HG02981 (cell line): ENCODE measurements at regions not wholly inside any gene's neighbourhood (a gene's known extent, or its start where the extent isn't known, plus 50 kb on each side); places are given as distances from the start of the nearest gene placed in this dataset.
"Not testable (repeated sequence)": the region's sequence is repeated elsewhere in the genome, so short reads cannot be mapped to it uniquely, and the experiment has no call there.

Source experiments
- ATAC-seq: cut with Tn5 transposase; IDR thresholded peaks from one replicate; pipeline ENCODE4 v1.9.1; 2021; ENCODE audit warnings: mild to moderate bottlenecking, moderate library complexity; ENCODE audit not compliant: unreplicated experiment

DNA sequence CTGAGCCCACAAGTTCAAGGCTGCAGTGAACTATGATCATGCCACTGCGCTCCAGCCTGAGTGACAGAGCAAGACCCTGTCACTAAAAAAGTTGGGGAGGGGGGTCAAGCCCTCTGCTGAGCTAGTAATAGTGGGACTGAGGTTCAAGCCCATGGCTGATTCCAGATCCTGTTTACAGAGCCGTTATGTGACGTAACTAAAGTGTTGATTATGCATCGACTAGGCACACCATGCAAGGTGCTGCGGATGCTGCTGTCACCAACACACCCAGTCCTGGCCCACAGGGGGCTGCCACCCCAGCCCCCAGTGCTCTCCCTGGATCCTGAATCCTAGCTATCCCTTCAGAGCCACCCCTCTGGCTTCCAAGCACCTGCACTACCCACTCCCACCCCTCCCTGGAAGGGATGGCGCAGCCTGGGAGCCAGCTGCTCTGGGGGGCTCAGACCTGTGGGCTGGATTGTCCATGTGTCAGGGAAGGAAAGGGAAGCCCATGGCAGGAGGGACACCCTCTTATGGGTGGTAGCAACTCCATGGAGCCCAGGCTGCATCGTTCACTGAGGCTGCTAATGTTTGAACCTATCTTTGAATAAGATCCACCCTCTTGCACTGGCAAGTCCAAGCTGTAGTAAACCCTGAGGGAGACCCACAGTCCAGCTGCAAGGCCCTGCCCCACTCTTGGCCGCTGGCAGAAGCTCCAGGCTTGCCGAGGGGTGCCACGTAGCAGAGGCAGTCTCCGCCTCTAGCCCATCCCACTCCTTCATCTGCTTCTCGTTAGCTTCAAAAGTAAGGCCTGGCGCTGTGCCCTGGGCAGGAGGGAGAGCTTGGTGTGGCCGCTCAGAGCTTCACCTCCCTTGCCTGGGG lies 95.0 kb downstream of the SNX5 start:
- no peak for ATAC-seq

DNA sequence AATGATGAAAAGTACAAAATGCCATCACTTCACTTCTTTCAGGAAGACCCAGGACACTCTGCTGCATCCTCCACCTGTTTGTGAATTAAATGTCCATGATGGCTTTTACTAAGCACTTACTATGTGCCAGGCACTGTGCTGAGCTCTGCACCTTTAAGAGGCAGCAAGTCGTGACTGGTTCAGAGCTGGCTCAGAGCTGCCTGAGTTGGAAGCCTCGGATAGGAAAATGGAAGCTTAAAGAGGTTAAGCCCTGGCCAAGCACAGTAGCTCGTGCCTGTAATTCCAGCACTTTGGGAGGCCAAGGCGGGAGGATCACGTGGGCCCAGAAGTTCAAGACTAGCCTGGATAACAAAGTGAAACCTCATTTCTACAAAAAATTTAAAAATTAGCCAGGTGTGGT lies 95.6 kb downstream of the SNX5 start:
- no peak for ATAC-seq

DNA sequence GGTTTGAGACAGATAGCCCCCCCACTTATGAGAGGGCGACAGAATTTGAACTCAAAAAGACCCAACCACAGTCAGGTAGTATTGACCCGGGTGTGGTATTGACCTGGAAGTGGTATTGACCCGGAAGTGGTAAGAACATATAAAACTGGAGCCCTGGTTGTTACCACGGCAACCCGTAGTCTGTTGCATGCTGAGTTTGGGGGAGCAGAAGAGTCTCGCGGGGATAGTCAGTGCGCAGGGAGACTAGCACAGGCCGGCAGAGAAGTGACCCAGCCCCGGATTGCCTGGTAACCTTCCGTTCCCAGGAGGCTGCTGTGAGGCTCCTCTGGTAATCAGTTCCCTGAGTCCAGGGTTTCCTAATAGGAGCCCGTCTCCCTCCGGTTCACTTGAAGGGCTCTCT lies 96.2 kb downstream of the SNX5 start:
- ATAC-seq = no peak

DNA sequence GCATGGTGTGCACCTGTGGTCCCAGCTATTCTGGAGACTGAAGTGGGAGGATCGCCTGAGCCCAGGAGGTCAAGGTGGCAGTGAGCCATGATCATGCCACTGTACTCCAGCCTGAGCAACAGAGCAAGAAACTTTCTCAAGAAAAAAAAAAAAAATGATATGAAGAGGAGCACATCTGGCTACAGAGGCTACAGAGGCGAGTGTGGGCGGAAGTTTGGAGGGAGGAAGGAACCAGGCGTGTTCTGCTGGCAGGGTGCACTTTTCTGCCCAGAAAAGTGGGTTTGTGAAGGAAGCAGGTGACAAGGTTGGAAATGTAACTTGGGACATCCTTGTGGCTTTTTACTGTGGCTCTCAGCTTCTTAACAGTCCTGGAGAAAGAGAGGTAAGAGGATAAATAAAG lies 96.7 kb downstream of the SNX5 start:
- ATAC-seq = no peak

DNA sequence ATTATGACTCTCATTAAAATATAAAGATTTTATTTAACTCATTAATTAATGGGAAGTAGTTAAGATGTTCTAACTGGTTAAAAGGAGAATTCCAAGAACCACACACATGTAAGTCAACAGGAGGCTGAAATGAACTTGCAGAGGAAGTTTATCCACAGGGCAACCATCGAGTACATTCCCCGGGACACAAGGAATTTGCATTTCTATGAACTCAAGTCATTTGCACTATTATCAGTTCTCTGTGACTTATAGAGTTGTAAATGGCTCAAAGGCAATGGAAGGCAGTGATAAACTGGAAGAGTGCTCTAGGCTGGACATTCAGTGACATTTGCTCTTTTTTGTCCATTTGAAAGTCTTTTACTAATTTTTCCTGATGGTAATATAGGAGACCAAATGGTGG lies 97.4 kb downstream of the SNX5 start:
- ATAC-seq = no peak

DNA sequence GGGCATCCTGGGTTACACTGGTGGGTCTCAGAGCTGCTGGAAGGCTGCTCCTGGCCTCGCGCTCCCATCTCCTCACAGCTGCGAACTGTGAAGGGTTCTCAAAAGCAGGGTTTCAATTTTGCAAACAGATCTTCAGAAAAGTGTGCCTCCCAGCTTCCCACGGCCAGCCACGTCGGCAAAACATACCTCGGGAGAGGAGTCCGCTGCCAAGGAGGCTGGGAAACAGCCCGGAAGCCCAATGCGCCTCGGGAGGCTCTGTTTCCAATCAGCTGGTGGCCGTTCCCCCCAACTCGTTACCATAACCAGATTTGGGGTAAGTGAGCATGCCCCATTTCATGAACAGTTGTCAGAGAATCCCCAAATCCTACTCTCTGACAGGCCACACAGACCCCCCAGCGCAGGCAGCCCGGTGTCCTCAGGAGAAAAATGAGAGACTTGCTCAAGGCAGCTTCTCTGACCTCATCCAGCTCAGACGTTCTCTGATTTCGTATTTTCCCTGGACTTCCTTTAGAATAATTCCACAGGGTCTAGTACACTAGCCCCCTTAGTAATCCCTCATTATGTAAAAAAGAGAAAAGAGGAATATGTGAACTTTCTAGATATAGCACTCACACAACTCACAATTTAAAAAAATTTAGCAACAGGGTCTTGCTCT lies 98.4 kb downstream of the SNX5 start:
- ATAC-seq = no peak

DNA sequence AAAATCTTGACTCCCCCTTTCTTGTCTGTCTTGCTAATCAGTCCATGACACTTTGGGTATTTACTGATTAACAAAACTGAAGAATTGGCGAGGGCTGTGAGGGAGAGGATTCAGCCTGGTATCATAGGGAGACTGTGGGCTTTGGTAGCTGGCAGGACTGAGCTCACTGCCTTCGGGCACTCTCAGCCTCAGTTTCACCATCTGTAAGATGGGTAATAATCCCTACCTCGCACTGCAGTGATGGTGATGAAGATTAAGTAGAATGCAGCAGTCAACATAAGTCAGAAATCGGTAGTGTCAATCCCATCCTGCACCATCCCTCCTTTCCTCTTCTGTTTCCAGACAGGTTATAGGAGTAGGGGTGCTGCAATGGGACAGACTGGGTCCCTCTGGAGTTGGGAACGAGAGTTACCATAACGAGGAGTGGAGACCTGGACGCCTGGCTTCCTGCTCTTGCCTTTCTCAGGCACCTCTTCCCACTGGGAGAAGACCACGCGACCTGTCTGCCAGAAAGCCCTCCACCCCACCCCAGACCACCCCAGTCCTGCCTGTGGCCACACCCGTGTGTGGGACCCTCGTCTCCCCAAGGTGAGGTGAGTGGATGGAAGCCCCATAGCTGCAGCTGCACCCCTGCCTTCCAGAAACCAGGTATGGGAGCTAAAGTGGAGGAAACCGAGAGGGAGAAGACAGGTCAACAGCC lies 99.1 kb downstream of the SNX5 start:
- ATAC-seq = no peak

DNA sequence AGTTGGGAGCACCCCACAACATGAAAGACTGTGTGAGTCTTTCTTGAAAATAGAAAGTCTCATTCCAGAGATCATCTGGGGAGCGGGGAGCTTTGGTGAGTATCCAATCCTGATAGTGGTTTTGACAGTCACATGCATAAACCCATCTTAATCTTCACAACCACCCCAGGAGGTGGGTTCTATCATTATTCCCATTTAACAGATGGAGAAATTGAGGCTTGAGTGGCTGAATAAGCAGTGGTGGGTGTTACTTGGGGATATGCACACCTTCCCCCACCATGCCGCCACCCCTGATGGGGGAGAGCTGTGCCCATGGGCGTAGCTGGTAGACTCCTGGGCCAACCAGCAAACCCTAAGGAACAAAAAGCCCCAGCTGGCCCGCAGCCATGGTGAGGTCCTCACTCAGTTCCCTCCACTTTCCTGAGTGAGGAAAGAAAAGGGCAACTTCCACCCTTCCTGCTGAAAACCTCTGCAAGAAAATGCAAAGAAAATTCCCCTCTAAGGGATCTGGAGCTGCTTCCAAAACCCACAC lies 99.8 kb downstream of the SNX5 start:
- no peak for ATAC-seq

DNA sequence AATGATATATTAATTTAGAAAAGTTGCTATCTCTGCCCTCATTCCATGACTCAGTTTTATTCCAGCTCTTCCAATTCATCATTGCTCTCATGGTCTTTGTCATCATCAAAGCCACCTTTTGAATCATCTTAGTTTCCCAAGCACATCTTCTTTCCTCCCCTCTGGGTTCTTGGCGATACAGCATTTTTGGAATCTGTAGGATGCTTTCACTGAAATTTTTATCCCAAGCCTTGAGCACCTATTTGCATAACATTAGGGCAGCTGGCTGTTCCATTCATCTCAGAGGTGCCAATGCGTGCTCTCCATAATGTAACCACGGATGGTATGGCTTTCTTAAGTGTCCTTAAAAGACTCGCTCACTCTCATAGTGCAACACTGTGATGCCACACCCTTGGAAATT lies 100.4 kb downstream of the SNX5 start:
- ATAC-seq = no peak

DNA sequence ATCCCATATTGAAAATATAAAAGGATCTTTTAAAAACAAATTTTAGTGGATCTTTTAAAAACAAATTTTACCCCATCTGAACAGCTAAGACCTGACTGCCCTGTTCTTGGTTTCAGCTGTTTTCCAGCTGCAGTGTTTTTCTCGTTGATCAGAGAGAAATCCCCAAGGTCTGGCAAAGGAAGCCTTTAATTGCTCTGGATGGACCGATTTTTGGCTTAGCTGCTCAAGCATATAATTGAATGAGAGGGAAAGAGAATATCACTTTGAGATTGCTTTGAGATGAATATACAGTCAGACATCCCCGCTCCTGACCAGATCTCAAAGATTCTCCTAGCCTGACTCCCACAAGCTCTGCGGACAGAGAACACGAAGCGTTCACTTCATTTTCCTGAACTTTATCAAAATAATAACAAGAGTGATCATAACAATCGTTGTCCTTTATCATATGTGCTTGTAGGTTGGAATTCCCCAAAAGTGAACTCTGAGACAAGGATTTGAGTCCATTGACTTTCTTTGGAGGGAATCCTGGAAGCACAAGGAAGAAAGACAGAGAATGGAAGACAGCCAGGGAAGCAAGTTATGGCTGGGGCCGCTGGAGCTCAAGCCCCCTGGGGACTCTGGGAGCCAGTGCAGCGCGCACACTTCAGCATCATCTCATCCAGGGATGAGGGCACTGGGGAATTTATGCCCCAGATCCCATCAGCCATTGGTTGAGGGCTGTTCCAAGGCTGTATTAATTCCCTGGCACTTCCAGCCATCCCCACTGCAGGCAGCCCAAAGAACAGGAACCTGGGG lies 101.3 kb downstream of the SNX5 start:
- no peak for ATAC-seq

DNA sequence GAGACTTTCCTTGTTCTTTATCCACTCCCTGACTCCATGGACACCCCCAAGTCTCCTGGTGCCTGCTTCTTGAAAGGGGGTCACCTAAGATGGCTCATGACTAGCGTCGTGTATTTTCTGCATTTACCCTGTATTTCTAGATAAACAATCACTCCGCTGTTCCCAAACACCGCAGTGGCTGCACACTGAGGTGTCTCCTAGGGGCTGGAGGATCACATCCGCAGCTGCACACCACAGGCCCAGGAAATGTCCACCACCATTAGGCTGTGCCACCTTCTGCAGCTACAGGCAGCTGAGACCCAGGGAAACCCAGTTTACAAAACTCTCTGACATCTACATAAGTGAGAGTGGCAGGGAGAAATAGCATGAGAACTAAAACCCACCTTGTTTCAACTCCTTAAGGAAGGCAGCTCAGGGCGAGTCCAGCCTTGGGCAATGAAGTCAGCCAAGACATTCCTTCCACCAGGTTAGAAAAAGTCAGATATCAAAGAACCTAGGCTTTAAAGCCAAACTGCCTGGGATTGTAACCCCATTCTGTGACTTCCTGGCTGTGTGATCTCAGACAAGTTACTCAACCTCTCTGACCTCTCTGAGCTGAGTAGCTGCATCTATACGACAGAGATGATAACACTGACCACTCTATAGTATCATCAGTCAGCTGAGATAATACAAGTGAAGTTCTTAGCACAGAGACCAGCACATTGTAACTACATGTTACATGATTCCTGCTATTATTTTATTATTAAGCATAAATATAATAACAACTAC lies 102.2 kb downstream of the SNX5 start:
- ATAC-seq = no peak

DNA sequence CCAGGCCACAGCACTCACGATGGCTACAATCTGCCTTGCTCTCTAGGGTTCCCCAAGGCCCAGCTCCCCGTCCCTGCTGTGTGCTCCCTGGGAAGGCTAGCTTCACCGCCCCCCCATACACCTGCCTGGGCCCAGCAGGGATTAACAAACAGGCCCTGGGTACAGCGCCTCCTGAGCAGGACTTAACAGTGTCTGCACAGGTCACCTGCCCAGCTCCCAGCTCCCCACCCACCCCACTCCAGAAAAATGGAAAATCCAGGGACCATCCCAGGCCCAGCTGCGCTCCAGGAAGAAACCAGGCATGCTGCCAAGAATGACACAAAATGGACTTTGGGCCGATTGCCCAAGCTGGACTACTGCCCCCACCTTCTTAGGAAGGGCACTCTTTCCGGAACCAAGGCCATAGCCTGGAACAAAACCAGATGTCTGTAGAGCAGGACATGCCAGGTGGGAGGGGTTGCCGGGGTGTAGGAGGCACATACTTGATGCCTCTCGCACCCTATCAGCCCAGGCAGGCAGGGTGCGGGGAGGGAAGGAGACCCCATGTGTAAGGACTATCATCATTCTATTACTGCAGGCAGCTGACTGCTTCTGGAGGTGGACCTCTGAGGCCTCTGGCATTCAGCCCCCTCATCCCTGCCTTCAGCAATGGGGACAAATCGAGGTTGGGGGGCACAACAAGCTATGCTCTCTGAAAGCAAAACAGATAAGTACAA lies 104.9 kb downstream of the SNX5 start:
- ATAC-seq = no peak

DNA sequence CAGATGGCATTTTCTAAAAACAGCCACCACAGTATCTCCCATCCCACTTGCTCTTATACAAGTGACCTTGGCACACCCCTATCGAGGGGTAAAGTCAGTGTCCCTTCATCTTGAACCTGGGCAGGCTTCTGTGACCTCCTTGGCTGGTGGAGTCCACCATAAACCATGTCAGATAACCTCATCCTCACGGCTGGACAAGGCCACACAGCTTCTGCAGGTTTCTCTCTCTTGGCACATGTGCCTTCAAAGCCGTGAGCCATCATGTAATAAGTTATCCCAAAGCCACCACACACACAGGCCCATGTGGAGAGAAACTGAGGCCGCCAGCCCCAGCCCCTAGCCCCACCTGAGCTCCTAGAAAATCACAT lies 105.4 kb downstream of the SNX5 start:
- ATAC-seq = no peak

DNA sequence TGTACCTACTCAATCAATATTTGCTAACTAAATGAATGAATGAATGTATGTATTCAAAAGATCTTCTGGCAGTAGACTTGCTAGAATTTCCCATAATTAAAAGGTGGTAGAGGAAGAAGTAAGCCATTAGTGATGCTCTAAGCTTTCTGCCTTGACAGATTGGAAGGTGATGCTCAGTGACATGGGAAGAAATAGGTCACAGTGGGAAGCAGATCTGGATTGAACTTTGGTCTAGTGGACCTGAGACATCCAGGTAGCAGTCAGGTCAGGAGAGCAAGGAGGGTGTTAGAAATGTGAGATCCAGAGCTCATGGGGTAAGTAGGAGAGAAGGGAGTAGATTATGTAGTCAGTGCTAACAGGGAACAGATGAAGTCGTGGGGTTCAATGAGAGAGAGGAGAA lies 106.4 kb downstream of the SNX5 start:
- no peak for ATAC-seq

DNA sequence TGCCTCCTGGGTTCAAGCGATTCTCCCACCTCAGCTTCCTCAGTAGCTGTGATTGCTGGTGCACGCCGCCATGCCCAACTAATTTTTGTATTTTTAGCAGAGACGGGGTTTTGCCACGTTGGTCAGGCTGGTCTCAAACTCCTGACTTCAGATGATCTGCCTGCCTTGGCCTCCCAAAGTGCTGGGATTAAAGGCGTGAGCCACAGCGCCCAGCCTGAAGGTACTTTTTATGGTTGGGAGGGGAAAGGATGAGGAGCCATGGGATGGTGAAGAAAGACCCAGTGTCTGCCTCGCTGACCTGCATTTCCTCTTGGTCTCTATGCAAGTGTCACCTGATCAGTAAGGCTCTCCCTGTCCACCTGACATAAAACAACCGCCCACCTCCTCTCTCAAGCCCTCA lies 107.0 kb downstream of the SNX5 start:
- not testable (repeated sequence) for ATAC-seq

DNA sequence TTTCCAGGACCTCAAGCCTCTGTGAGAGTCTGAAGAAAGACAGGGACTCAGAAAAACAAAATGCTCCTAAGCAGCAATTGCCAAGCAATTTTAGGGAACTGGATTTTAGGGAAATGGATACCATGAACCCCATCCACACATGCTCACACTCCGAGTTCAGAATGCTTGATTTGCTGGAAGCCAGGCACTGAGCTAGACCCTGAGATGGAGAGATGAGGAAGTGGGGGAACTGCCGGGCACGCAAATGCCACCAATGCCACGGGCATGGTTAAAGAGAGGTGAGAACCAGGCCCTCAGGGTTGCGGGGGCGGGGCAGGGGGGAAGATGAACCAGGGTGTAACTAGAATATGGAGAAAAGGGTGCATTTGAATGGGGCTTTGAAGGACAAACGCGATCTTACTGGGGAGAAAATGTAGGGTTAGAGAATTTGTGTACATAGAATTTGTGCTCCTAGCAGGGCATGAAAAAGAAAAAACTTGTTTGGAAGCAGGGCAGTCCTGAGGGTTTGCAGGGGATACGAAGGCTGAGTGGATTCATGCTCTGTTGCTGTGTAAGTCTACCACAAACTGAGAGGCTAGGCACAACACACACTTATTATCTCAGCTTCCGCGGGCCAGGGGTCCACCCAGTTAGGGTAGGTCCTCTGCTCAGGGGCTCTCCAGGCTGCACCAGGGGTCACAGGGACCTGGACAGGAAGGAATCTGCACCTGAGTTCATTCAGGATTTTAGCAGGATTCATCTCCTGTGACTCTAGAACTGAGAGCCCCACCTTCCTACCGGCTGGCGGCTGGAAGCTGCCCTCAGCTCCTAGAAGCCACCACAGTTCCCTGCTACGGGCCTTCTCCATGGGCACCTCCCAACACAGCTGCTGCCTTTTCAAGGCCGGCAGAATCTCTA lies 108.0 kb downstream of the SNX5 start:
- no peak for ATAC-seq

DNA sequence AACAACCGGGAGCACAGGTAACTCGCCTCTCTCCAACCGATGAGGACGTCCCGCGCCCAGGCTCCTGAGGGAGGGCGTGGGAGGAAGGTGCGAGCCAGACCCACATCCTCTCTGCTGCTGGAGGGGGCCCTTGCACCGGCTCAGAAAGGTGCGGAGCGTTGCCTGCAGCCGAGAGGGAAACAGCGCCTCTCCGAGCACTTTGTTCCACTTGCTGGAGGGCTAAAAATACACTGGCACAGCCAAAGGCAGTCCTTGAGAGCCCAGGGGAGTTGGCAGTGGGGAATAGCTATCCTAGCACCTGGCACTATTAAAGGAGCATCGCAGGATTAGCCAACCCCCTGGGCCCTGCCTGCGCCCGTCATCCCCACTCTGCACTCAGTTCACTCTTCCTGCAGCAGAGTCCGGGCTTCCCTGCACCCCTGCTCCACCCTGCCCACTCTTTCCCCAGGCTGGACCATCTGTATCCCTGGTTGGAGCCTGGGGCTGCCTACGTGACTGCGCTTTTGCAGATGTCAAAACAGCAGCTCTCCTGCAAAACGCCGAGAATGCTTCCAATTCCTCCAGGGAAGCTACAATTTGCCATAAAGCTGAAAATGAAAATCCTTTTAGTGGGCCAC lies 108.9 kb downstream of the SNX5 start:
- no peak for ATAC-seq

DNA sequence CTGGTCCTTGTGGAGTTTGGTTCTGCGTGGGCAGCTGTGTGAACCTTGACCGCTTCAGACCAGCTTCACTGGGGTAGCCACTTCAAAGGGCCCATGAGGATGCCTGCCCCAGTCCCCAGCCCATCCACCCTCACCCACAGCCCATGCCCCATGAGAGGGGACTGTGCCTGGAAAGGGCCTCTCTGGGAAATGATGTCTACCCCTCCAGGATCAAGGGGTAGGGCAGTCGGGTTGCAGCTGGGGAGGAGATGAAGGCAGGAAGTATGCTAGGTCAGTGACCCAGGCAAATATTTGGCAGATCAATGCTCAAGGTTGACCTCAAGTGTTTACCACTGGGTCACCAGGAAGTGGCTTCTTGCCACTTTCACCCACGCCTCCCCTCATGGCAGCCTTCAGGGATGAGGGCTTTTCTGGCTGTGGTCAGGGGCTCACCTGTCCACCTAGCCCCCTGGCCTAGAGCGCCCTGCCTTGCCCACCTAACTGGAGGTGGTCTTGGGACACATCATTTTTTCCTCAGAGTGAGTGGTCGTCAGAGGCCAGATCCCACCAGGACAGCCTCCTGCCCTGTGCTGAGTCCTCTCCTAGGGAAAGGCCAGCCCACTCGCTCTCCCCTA lies 109.5 kb downstream of the SNX5 start:
- ATAC-seq = peak; percentile 36
